DND-41 (cell line): ENCODE measurements at regions not wholly inside any gene's neighbourhood (a gene's known extent, or its start where the extent isn't known, plus 50 kb on each side); places are given as distances from the start of the nearest gene placed in this dataset.

Experiments
- ATAC-seq: fragments of 200-7000 bp; cut with Tn5 transposase; 3 replicates; pipeline ENCODE4 v1.9.1; 2021; ENCODE audit warnings: low read depth; ENCODE audit not compliant: insufficient read depth
- DNase-seq: peaks from one replicate; pipeline ENCODE4 v3.0.0-alpha.2; 2020
- H2AFZ ChIP-seq: 2 replicates; pipeline ENCODE4 v1.6.0; 2012; ENCODE audit warnings: low read depth, low read length
- H3K27ac ChIP-seq: 2 replicates; pipeline ENCODE4 v1.5.1; 2012; ENCODE audit warnings: low read length, inconsistent platforms
- H3K27me3 ChIP-seq: fragments of 200-600 bp; sonication (generic); 2 replicates; pipeline ENCODE4 v1.6.0; 2012; ENCODE audit warnings: low read length, mild to moderate bottlenecking, inconsistent platforms; ENCODE audit not compliant: insufficient read depth, poor library complexity
- H3K36me3 ChIP-seq: 2 replicates; pipeline ENCODE4 v1.5.1; 2012; ENCODE audit warnings: low read length, inconsistent platforms; ENCODE audit not compliant: insufficient read depth
- H3K4me1 ChIP-seq: 2 replicates; pipeline ENCODE4 v1.5.1; 2012; ENCODE audit warnings: mild to moderate bottlenecking, low read length; ENCODE audit not compliant: insufficient read depth
- H3K4me2 ChIP-seq: 2 replicates; pipeline ENCODE4 v1.6.0; 2012; ENCODE audit warnings: mild to moderate bottlenecking, moderate library complexity, low read length, inconsistent platforms; ENCODE audit not compliant: insufficient read depth
- H3K4me3 ChIP-seq, 2 experiments: fragments of 200-600 bp in 1 of 2; shearing (Covaris generic) in 1 of 2; 2 replicates each; pipeline ENCODE4 v1.5.1; 2012 to 2016; ENCODE audit warnings: inconsistent platforms in 2 of 2, low read length in 2 of 2, mild to moderate bottlenecking in 2 of 2, low read depth in 1 of 2, moderate library complexity in 1 of 2
- H3K79me2 ChIP-seq: 2 replicates; pipeline ENCODE4 v1.6.0; 2012; ENCODE audit warnings: low read length, inconsistent platforms; ENCODE audit not compliant: insufficient read depth
- H3K9ac ChIP-seq: 2 replicates; pipeline ENCODE4 v1.6.0; 2012; ENCODE audit warnings: low read depth, mild to moderate bottlenecking, inconsistent platforms, low read length, moderate library complexity
- H3K9me3 ChIP-seq: 2 replicates; pipeline ENCODE4 v1.5.1; 2012; ENCODE audit warnings: low read length, moderate library complexity, mild to moderate bottlenecking, inconsistent platforms; ENCODE audit not compliant: insufficient read depth, severe bottlenecking
- H4K20me1 ChIP-seq: 2 replicates; pipeline ENCODE4 v1.6.0; 2012; ENCODE audit warnings: low read length; ENCODE audit not compliant: insufficient read depth
- CTCF ChIP-seq: IDR thresholded peaks from 2 replicates; pipeline ENCODE4 v1.5.1; 2012; ENCODE audit warnings: borderline replicate concordance, low read length, moderate library complexity, mild to moderate bottlenecking; ENCODE audit not compliant: poor library complexity, severe bottlenecking; ENCODE audit errors: extremely low read depth
- EZH2 ChIP-seq: IDR thresholded peaks from 3 replicates; pipeline ENCODE4 v1.6.1; 2012; ENCODE audit warnings: borderline replicate concordance, low read depth, mild to moderate bottlenecking, moderate library complexity, low read length, inconsistent platforms; ENCODE audit not compliant: severe bottlenecking

- no peaks in the 10 kb centered on the region for H3K4me1 ChIP-seq
Measured at GRCh38 chr7:153473185-153473584, 579.0 kb upstream of the DPP6 start.

GRCh38 chr7:153475239-153475638 is 577.0 kb upstream of the DPP6 start:
- Histone ChIP-seq H3K4me3 (no peak overlapping the region), H3K4me2 (no peak overlapping the region), H3K27me3 (no peaks in the 10 kb centered on the region), H2AFZ (no peak overlapping the region), H3K27ac (no peak overlapping the region), H3K9me3 (peaks cover 9% of the 10 kb centered on the region), H3K79me2 (no peaks in the 10 kb centered on the region), H3K9ac (no peak overlapping the region), H3K4me1 (no peaks in the 10 kb centered on the region), H3K36me3 (no peaks in the 10 kb centered on the region), H4K20me1 (no peaks in the 10 kb centered on the region)
- no peak for ATAC-seq
- DNase-seq = no peak
- TF ChIP-seq EZH2 = no peak
- no peak for TF ChIP-seq CTCF

More at GRCh38 chr7:153473185-153473584, 579.0 kb upstream of the DPP6 start:
- Histone ChIP-seq H4K20me1 (no peaks in the 10 kb centered on the region), H3K36me3 (no peaks in the 10 kb centered on the region), H3K4me3 (no peak overlapping the region), H2AFZ (no peak overlapping the region), H3K79me2 (no peaks in the 10 kb centered on the region), H3K4me2 (no peak overlapping the region), H3K27ac (no peak overlapping the region), H3K27me3 (no peaks in the 10 kb centered on the region), H3K9me3 (peaks cover 2% of the 10 kb centered on the region), H3K9ac (no peak overlapping the region)
- DNase-seq (no peak), ATAC-seq (no peak)
- TF ChIP-seq EZH2 = no peak
- no peak for TF ChIP-seq CTCF

- Histone ChIP-seq H4K20me1 (no peaks in the 10 kb centered on the region), H2AFZ (no peak overlapping the region), H3K9me3 (peaks cover 8% of the 10 kb centered on the region), H3K27ac (no peak overlapping the region), H3K79me2 (no peaks in the 10 kb centered on the region), H3K4me2 (no peak overlapping the region), H3K27me3 (no peaks in the 10 kb centered on the region), H3K4me3 (no peak overlapping the region), H3K4me1 (no peaks in the 10 kb centered on the region), H3K36me3 (no peaks in the 10 kb centered on the region), H3K9ac (no peak overlapping the region)
- DNase-seq (no peak), ATAC-seq (no peak)
- no peak for TF ChIP-seq CTCF
- TF ChIP-seq EZH2 = no peak
Measured at GRCh38 chr7:153476166-153476565, 576.0 kb upstream of the DPP6 start.

GRCh38 chr7:153496257-153496656 is 555.9 kb upstream of the DPP6 start:
- H3K4me1 ChIP-seq = no peaks in the 10 kb centered on the region
- H3K9ac ChIP-seq = no peak overlapping the region
- no peaks in the 10 kb centered on the region for H3K9me3 ChIP-seq
- H3K4me2 ChIP-seq = no peak overlapping the region
- no peak overlapping the region for H3K27ac ChIP-seq
- no peaks in the 10 kb centered on the region for H3K36me3 ChIP-seq
- no peaks in the 10 kb centered on the region for H3K27me3 ChIP-seq
- TF ChIP-seq EZH2 (no peak), CTCF (no peak)
- DNase-seq (no peak), ATAC-seq (no peak)
- no peak overlapping the region for H2AFZ ChIP-seq
- no peaks in the 10 kb centered on the region for H4K20me1 ChIP-seq
- H3K4me3 ChIP-seq = no peak overlapping the region
- no peaks in the 10 kb centered on the region for H3K79me2 ChIP-seq
